Daoy (cell line): ENCODE measurements at regions not wholly inside any gene's neighbourhood (a gene's known extent, or its start where the extent isn't known, plus 50 kb on each side); places are given as distances from the start of the nearest gene placed in this dataset.
"Not testable (repeated sequence)": the region's sequence is repeated elsewhere in the genome, so short reads cannot be mapped to it uniquely, and the experiment has no call there.

Source experiments
- DNase-seq: peaks from one replicate; pipeline ENCODE4 v3.0.0-alpha.2; 2015; ENCODE audit warnings: low read depth

DNA sequence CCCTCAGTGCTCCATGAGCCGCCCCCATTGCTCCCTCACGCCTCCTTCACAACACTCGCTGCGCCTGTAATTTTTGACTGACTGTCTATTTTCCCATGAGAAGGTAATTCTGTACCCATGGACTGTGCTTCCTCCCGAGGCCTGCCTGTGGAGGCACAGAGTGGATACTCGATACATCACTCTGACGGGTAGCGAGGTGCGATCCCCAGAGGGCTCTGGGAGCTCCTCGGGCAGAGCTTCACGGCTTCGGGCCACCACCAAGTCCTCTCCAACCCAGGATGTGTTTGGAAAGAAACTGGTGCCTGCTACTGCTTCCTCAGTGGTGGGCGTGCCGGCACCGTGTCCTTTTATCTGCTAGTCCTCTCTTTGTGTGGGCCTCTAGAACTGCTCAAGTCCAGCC is 108.6 kb upstream of the DLG1 start:
- DNase-seq: no peak

DNA sequence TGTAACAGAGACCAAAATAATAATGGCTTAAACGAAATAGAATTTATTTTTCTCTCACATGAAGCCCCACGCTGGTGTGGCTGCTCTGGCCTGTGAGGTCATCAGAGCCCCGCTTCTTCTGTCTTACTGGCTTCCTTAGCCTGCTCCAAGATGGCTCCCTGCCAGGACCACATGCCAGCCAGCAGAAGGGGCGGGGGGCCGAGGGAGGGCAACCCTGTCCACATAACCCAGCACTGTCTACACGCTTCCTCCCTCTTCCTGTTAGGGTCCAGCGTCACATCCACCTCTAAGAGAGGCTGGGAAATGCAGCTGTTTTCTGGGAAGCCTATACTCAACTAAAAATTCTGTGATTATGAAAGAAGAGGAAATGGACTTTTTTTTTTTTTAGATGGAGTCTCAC is 107.9 kb upstream of the DLG1 start:
- peak; percentile 78 for DNase-seq

DNA sequence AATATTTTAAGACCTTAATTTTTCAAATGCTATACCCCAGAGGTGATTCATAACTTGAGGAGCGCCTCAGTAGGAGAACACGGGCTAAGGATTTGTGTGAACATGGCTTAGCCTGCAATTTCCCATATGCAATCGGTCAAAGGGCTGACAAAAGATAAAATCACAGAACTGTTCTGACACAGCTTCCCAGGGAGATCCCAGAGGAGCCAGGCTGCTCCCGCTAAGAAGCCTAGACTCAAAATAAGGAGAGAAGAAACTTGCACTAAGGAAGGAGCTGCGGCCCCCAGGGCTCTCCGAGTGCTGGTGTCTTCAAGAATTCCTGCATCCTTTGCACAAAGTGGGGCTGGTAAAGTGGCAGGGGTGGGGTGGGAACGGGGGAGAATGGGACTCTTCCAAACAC is 106.3 kb upstream of the DLG1 start:
- no peak for DNase-seq

DNA sequence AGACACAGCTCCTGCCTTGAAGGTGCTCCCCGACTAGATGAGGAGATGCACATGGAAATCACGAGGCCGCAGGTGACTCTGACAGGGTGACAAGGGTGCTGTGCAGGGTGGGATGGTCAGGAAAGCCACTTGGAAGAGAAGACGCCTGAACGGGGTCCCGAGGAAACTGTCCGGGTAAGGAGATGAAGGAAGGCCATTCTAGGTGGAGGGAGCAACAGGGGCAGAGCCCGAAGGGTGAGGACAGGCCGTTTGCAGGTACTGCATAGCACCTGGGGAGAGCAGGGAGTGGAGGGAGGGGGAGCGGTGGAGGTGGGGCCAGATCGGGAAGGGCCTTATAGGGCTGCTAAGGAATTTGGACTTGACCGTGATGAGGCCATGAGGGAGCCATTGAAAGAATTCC is 105.6 kb upstream of the DLG1 start:
- no peak for DNase-seq

DNA sequence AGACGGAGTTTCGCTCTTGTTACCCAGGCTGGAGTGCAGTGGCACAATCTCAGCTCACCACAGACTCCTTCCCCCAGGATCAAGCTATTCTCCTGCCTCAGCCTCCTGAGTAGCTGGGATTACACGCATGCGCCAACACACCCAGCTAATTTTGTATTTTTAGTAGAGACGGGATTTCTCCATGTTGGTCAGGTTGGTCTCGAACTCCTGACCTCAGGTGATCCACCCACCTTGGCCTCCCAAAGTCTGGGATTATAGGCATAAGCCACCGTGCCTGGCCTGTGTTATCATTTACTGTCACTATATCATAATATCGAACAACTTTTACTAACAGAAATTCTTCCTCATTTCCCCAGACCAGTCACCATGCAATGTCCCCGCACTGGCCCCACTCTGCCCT is 104.0 kb upstream of the DLG1 start:
- DNase-seq: not testable (repeated sequence)

DNA sequence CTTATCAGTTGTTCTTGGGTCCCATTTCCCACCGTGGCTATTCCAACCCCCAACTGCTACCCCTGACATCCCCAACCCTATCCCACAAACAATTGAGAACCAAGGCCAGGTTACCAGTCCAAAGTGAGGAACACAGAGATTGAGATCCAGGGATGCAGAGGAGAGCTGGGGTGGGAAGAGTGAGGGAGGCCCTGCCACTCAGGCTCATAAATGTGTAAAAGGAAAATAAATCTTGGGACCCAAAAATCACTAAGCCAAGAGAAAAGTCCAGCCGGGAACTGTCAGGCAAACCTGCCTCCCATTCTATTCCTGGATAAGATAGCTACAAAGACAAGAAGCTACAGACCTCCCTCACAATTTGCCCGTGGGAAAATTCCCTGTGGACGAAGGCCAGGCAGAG is 101.1 kb upstream of the DLG1 start:
- DNase-seq: no peak

DNA sequence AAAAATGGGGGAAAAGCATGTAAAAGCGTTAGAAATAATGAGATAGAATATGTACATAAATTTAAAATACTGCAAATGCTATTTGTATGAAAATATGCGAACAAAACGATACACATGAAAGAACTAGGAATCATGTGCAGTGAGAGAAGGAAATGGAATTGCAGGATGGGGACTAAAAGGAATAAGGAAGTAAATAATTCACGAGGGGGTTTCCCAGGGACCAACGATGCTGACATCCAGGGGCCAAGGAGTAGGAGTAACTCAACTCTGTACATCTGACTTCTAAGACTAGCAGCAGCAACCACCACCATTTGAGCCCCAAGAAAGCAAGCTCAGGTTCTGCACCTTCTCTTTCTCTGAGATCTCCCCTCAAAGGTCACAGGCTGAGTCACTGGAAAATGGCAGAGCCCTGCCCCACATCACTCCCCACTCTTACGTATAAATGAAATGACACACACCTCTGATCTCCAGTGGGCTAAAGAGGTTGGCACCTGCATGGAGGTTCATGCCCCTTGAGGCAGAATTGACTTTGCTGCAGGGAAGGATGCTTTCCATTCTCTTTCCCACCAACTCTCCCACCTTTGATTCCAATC is 100.0 kb upstream of the DLG1 start:
- no peak for DNase-seq

DNA sequence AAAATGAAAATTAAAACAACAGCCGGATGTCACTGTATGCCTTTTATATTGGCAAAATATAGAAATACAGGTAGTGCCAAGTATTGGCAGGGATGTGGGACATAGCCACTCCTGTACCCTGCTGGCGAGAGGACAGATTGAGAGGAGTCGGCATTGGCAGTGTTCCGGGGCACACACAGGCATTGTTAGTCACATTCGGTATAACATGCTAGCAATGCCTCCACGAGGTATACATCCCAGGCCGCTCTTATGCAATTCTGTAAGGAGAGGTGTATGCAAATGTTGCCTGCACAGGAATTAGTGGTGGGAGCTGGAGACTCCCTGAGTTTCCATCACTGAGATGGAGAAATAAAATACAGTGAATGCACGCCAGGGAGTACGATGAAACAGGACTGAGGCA is 99.4 kb upstream of the DLG1 start:
- no peak for DNase-seq

DNA sequence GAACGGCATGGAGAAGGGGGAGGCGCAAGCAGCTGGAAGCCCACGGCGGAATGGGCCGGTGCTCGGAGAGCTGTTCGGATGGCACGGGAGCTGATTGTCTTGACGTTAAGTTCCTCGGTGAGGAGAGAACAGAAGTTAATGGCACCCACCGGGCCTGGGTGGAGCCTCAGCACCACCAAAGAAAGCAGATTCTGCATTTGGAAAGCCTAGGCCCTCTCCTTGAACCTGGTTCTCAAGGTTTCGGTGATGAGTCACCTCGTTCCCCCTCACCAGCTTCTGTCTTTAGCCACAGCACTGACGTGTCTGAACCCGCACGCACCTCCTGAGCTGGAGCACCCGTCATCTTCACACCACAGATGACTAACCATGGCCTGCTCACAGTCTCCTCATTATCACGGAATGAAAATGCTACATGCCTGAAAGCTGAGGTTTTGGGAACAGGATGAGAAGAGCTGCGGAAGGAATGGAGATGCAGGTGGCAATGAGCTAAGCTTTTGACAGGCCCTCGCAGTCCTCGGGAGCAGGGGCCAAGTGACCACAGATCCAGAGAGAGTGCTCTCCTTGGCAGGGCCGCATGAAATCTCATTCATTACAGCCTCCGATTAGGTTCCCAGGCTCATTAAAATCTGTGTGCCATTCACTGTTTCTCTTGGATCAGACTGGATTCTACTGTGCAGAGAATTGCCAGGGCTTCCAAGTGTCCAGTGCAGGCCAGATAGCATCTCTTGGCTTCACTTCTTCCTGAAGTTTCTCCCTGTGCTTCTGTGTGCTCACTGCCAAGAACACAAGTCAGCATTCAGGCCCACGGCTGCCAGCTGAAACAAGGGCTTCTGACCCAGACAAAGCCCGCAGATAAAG is 96.3 kb upstream of the DLG1 start:
- peak; percentile 100 for DNase-seq

DNA sequence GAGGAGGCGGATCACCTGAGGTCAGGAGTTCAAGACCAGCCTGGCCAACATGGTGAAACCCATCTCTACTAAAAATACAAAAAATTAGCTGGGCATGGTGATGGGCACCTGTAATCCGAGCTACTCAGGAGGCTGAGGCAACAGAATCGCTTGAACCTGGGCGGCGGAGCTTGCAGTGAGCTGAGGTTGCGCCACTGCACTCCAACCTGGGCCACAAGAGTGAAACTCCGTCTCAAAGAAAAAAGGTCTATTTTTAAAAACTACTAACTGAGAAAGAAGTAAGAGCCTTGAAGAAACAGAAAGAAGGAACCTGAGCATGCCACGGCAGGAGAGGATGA is 95.7 kb upstream of the DLG1 start:
- not testable (repeated sequence) for DNase-seq

DNA sequence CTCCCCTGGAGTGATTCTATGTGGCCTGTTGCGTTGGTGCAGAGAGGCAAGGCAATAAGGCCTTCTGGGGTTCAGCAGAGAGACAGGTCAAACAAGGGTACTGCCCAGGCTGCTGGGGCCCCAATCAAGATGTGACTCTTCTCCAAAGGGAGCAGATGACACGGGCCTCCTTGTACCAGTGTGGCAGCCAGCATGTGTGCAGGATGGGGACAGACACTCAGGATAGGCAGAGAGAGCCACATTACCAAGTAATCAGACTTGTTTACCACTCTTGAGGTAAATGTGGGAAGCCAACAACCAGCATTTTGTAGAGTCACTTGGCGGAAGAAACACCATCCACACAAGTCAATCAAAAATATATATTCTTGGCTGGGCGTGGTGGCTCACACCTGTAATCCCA is 95.3 kb upstream of the DLG1 start:
- no peak for DNase-seq

DNA sequence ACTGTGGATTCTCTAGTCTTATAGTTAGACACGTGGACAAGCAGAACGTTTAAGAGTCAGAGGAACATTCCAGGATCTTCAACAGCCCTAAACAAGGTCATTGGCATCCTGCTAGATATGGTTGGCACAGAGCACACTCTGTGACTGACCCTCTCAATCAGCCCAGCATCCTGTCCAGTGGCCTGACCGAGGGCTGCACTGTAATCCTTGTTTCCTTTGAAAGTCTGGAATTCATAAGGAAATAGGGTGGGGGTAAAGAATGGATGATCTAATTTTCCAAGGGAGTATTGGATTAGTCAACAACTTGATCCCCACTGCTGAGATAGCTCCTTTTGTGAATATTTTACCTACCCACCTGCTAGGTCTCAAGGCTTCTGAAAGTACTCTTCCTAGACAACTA is 94.5 kb upstream of the DLG1 start:
- DNase-seq: peak; percentile 22

DNA sequence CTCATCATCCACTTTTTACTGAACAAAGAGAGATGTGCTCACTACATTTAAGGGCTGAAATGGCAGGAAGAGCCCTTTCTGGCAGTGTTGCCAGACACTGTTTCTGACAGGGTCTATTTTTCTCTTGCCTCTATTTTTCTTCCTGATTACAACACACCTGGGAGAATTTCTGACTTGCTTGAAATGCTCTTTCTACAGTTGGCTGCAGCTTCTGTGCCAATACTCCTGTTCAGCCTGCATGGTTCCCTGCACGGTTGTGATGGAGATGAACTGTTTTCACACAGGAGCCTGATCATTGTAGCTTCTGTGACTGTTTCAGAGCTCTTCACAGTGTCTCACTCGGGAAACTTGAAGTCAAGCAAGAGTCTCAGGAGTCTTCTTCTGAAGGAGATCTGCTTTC is 83.0 kb upstream of the DLG1 start:
- DNase-seq: no peak

DNA sequence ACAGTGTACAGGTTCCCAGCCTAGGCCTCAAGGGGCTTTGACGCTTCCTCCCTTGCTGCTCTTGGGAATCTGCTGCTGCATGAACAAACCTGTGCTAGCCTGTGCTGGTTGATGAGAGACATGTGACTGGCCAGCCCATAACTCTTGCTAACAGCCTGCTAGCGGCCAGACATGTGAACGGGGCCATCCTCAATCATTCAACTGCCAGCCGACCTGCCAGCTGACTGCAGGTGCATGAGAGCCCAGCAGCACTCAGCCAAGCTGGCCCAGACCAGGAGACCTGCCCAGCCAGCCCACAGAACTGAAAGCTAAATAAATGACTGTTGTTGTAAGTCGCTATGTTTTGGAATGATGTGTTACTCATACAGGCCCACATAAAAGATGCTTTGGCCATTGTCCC is 82.4 kb upstream of the DLG1 start:
- DNase-seq: peak; percentile 45

DNA sequence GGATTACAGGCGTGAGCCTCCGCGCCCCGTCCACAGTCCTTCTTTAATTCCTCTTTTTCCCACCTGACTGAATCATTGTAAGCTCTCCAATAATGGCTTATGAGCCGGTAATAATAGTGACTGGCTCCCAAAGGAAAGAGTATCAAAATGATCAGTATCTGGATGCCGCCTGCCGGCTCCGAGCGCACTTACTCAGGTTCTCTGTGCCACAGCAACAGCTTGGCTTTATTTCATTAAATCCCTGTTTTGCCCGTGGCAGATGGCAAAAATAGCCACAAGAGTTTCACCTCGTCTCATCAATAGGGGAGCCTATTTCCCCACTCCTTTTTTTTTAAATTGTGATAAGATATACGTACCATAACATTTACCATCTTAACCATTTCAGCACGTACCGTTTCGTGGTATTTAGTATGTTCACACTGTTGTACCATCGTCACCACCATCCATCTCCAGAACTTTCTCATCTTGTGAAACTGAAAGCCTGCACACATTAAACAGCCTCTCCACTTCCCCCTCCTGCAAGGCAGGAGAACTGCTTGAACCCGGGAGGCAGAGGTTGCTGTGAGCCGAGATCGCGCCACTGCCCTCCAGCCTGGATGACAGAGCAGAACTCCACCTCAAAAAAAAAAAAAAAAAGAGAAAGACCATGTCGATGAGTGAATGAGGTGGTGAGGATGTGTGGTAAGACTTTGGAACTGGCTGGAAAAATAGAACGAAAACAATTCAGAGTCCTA is 80.7 kb upstream of the DLG1 start:
- no peak for DNase-seq

DNA sequence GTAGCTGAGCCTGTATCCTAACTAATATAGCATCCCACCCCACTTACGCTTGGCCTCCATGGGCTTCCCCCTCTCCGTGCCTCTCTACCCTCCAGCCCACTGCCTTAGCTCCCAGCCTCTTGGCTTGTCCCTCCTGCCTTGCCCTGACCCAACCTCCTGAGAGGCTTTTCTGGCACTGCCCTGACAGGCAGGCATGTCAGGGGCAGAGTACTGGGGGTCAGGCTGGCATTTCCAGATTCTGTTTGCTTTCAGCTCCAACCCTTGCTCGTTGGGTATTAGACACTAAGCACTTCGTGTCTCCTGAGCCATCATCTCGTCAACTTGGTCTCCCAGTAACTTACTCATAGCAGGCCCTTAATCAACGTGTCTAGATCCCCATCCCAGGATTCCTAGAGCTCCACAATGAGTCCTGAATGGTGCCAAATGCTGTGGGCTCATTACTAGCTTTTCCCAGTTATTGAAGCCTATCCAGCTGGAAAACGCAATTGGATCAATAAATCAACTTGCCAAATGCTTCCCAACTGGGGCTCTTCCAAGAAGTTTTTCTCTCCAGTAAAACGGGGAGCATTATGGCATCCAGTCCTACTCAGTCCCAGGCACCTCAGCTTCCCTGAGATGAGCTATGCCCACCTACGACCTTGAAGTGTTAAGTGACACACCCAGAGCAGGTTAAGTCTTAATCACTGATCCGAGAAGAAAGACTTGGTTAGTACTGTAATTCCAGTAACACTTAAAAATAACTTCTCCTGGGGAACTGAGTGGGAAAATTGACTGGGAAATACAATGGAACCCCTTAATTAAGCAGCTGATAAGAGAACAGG is 78.5 kb upstream of the DLG1 start:
- no peak for DNase-seq

DNA sequence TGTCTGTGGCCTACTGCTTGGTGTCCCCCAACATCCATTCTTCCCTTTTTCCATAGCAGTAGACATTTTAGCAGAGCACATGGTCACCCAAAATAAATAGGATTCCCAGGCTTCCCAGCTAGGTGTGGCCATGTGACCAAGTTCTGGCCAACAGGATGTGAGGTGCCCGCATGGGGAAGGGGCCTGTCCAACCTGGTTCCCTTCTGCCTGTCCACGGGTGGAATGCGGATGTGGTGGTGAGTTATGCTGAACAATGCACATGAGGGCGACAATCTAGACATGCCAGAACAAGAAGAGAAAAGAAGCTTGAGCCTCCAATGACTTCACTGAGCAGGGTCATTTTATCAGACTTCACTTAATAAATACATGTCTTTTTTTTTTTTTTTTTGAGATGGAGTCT is 77.6 kb upstream of the DLG1 start:
- DNase-seq: no peak

DNA sequence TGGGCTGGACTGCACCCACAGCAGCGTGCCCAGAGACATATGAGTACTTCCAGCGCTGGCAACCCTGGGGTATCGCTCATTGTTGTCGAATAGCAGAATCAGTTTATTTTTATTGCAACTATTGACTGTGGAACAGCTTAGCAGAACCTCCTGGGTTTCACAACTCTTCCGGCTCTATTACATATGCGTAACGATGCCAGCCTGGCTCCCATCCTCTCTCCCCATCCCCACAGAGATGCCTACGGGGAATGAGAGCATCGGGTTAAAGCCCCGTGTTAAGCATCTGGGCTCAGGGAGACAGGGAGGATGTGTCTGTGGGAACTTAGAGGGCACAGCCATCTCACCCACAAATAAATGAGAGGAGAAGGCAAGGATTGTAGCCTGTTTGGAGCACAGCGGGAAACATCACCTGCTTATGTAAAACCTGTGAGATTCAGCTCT is 76.6 kb upstream of the DLG1 start:
- DNase-seq: no peak

DNA sequence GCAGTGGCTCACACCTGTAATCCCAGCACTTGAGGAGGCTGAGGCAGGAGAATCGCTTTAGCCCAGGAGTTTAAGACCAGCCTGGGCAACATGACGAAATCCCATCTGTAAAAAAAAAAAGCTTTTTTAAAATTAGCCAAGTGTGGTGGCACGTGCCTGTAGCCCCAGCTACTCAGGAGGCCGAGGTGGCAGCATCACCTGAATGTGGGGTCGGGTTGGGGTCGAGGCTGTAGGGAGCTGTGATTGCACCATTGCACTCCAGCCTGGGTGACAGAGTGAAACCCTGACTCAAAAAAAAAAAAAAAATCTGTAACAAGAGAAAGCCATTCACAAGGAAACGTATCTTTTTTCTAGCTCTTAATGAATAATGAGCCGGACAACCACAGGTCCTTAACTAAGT is 74.7 kb upstream of the DLG1 start:
- no peak for DNase-seq

DNA sequence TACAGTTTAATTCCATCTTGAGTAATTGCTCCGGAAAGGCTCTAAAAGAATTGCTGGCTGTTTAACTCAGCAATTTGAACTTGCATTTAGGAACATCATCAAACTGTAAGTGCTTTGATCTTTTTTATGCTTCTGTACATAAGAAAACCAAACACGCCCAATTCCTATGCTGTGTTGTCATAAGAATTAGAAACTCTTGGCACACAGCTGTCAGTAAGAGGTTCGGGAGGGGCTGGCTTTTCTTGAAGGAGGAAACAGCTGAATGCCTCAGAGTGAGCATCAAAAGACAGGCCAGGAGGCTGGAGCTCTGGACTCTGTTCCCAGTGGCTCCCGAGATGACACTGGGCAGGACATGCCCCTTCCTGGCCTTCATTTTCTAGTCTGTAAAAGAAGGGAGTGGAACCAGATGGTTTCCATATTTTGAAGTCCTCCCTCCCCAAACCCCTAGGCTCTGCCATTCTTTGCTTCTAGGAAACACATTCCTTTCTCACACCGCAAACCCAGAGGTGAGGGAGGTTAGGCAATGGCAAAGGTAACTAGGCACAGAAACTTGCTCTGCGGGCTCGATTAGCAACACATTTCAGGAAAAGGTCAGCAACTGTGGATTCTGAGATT is 73.7 kb upstream of the DLG1 start:
- peak; percentile 75 for DNase-seq

DNA sequence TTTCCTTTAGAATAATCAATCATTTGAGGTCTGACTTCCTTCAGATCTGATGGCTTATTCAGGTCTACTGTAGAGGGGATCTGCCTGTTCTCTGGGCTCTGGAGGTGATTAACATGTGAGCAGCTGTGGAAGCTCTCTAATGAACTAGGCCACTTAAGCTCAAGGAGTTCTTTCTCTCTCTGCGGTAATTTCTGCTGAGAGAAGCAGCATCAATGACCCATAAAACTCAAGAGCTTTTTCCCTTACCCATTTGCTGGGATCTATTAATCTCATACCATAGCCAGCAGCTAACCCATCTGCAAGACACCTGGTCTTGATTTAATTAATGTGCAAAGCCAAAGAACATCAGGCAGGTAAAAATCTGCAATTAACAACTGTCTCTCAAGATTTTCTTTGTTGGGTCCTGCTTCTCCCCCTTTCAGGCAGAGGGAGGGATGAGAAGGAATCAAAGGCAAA is 73.2 kb upstream of the DLG1 start:
- no peak for DNase-seq

DNA sequence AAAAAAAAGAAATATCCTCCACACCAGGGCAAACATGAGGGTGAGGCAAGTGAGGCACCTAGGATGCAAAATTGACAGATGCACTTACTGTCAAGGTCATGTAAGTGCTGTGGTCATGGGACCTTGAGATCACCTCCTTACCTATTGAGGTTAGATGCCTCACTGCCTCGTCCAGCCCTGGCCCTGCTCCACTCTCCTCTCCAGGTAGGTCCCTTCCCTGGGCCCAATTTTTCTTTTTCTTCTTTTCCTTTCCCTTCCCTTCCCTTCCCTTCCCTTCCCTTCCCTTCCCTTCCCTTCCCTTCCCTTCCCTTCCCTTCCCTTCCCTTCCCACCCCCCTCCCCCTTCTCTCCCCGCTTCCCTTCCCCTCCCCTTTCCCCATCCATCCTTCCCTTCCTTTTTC is 71.1 kb upstream of the DLG1 start:
- DNase-seq: no peak
